NCI-H69 (cell line): ENCODE measurements at regions not wholly inside any gene's neighbourhood (a gene's known extent, or its start where the extent isn't known, plus 50 kb on each side); places are given as distances from the start of the nearest gene placed in this dataset.
"Not testable (repeated sequence)": the region's sequence is repeated elsewhere in the genome, so short reads cannot be mapped to it uniquely, and the experiment has no call there.

Experiments
- DNase-seq: peaks from one replicate; lab custom pipeline; 2025; lab: John Stamatoyannopoulos, UW

GRCh38 chr3:33919312-33920120 is 121.1 kb downstream of the PDCD6IP start:
- no peak for DNase-seq

DNA sequence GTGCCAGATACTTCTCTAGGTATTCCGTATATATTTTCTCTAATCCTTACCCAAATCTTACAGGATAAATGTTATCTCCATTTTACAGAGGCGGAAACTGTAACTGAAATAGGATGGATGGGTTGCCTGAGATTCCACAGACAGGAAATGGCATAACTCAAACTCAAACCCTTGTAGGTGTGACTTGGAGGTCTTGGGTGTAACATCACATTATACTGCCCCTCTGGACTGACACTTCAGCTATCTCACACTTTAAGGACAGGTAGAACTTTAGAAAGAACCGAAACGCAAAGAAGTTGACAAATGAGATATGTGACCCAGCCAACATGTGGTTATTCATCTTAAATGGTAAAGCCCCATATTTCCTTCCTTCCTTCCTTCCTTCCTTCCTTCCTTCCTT is 122.1 kb downstream of the PDCD6IP start:
- DNase-seq: no peak

DNA sequence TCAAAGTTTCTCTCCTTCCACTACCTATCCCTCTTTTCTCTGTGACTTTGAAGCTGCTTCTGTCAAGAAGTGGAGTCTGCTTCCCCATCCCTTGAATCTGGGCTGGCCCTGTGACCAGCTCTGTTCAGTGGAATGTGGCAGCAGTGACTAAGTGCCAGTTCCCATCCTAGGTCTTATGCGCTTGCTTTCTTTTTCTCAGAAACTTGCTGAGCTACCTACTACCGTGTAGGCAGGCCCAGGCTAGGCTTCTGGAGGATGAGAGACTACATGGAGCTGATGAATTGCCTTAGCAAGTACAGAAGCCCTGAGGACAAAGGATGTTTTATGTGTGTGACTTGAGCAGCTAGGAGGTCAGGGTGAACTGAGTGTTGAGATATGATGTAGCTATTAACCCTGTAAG is 123.2 kb downstream of the PDCD6IP start:
- DNase-seq: no peak

GRCh38 chr3:33926998-33927605 is 128.7 kb downstream of the PDCD6IP start:
- DNase-seq: no peak

DNA sequence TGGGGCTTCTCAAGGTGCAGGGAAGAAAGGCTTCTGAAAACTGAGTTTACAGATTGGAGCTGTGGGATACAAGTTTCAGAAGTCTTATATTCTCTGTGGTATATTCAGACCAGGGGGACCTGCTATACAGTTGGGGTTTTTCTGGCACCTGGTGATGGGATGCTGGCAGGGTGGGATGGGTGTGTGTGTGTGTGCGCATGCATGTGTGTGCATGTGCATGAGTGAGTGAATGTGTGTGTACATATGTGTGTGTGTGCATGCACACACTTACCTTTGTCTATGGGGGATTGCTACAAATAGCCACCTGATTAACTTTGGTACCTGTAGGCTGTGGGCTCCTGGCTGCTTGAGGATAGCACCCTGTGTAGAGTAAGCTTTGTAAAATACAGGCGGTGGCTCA is 131.4 kb downstream of the PDCD6IP start:
- DNase-seq: no peak

DNA sequence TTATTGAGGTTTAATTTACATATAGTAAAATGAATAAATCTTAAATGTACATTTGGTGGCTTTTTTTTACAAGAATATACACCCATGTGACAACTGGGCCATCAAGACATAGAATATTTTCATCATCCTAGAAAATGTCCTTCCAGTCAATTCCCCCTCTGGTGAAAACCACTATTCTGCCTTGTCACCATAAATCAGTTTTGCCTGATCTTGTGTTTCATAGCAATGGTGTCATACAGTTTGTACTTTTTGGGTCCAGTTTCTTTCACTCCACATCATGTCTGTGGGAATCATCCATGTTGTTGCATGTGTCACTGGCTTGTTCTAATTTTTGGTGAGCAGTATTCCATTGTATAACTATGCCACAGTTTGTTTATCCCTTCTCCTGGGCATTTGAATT is 133.1 kb downstream of the PDCD6IP start:
- DNase-seq: no peak

DNA sequence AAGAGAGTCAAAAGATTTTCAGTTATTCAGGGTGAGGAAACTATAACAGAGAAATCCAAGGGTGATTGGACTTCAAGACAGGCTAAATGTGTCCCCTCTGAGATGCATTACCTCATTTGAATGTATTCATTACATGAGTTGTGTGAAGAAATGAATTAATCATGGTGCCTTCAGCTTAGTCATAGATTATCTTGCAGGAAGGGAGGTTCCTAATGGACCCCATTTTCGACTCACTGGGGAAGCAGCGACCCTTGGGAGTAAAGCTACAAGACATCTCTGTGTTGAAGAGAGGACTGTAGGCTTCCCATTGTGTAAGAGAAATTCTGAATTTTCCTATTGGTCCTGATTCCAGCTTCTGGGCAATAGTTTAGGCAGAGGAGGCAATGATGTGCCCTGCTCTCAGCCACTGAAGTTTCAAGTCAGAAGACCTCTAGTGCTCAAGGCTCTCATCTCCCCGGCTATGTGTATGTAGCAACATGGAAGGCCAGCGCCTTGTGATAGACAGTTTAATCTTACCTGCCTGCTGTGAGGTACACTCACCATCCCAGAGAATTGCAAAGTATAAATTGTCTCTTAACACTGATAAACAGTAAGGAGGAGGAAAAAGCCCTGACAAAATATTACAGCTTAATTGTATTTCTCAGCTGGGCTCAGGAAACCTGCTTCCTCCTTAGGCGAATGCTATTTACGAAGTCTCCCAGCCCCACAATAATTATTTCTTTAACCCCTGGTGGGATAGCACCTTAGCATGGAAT is 133.8 kb downstream of the PDCD6IP start:
- peak; percentile 75 for DNase-seq

DNA sequence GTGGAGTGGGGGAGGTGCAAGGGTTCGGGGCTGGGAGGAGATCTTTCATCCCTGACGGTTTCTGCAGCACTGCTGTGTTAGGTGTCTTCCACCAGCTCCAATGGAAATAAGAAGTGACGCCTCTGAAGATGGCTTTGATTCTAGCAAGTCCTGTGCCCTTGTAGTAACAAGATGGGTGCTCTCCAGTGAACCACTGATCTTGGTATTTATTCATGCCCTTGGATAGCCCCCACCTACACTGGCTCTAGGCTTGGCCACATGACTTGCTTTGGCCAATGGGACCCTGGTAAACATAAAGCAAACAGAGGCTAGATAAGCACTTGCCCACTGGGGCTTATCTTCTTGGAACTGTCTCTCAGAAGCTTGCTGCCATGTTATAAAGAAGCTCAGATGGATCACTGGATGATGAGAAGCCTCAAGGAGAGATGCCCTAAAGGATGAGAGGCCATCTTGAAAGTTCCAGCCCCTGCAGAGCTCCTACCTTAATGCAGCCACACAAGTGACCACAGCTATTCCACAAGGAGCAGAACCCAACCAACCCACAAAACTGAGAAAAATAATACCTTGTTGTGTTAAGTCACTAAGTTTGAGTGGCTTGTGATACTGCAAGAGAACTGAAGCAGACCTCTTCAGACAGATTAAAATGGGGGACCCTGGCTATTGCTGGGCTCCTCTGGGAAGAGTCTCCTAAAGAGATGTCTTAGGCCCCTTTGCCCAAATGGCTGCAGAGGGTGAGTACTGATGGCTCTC is 137.9 kb downstream of the PDCD6IP start:
- no peak for DNase-seq

GRCh38 chr3:33936921-33937525 is 138.6 kb downstream of the PDCD6IP start:
- peak; percentile 93 for DNase-seq

DNA sequence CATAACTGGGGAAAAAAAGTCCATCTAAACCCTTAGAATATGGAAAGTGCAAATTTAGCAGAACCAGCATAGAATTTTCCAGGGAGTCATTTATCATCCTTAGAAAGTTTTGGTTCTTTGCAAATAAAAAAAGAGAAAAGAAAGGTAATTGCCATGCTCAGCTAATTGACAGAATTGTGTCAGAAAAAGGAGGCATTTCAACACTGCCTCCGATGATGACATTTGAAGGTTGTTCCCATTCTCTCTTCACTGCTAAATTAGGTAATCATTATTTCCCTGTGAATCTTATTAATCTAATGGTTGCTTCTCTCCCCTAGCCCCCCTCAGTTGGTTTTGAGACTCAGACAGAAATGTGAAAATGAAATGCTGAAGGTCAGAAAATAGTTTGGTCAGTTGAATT is 139.2 kb downstream of the PDCD6IP start:
- DNase-seq: peak; percentile 55

- peak; percentile 87 for DNase-seq
Observed at GRCh38 chr3:33940149-33940548, 141.7 kb downstream of the PDCD6IP start.

DNA sequence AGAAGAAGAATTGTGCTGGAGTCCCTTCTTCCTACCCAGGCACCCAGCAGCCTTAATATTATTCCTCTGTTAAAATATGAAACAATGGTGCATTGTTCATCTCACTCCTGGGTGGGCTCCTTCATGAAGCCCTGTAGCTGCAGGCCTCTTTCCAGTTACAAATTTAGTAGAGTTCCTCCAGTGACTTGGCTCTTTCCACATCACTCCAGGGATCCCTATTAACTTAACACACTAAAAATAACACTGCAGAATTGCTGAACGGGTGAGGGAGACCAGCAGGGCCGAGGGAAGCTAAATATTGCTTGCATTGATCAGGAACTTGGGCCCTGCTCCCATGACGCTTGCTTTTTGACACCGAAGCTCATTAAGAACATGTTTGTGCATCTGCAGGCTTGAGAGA is 142.3 kb downstream of the PDCD6IP start:
- DNase-seq: peak; percentile 59

- no peak for DNase-seq
Observed at GRCh38 chr3:33941804-33942203, 143.4 kb downstream of the PDCD6IP start.

GRCh38 chr3:33942483-33943150 is 144.2 kb downstream of the PDCD6IP start:
- DNase-seq: no peak

GRCh38 chr3:33943277-33943676 is 144.8 kb downstream of the PDCD6IP start:
- DNase-seq: no peak

DNA sequence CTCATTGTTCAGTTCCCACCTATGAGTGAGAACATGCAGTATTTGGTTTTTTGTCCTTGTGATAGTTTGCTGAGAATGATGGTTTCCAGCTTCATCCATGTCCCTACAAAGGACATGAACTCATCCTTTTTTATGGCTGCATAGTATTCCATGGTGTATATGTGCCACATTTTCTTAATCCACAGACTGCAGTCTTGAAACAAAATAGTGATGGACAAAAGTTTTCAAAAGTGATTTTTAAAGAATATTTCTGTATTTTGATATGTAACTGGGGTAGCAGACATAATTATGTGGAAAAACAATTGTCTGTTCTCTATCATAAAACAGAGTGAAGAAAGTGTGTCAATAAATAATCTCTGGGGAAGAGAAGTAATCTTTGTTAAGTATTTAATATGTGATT is 148.2 kb downstream of the PDCD6IP start:
- DNase-seq: not testable (repeated sequence)

GRCh38 chr3:33947272-33948195 is 149.1 kb downstream of the PDCD6IP start:
- DNase-seq: no peak

- no peak for DNase-seq
Observed at GRCh38 chr3:33949074-33949473, 150.6 kb downstream of the PDCD6IP start.

GRCh38 chr3:33954956-33955355 is 156.5 kb downstream of the PDCD6IP start:
- no peak for DNase-seq

- peak; percentile 8 for DNase-seq
Observed at GRCh38 chr3:33956206-33956605, 157.8 kb downstream of the PDCD6IP start.
